ENCODE measurements at regions not wholly inside any gene's neighbourhood (a gene's known extent, or its start where the extent isn't known, plus 50 kb on each side); places are given as distances from the start of the nearest gene placed in this dataset.
"Not testable (repeated sequence)": the region's sequence is repeated elsewhere in the genome, so short reads cannot be mapped to it uniquely, and the experiment has no call there.

DNA sequence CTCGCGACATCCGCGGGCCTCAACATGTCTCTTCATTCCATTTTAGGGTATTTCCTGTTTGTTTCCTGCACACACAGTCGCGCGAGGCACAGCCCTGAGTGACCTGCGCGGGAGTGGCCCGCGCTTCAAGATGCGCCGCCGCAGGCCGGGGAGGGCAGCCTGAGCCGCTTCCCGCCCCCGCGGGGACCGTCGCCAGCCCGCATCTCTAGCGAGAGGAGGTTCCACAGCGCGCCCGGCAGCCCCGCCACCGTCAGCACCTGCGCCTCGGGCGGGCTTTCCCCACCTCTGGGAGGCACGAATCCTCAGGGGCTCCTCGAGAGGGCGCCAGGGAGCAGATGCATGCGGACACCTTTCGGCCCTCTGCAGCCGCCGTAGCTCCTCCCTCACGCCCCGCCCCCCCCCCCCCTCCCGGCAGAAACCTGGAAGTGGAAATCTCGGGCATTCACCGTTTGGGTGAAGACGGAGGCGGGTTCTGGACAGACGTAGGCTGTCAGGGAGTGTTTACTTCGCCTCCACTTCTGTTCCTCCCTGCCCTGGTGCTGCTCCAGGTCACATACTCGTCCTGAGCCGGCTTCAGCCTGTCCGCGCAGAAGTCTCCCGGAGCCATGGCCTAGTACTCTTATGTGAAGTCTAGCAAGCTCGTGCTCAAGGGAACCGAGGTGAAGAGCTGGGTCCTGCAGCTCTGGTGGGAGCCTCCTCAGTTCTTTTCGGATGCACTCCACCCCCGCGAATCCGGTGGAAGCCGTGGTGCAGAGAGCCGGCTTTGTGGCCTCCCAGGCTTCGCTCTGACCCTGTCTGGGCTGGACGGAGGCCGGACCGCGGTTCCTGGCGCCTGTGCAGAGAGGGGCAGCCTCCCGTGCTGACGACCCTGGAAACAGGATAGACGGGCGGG lies 880.5 kb upstream of the DEFB115 start:
- Mint-ChIP-seq H3K27me3 (no peaks in the 10 kb centered on the region), H3K4me1 (ENCODE audit: low read depth) (no peaks in the 10 kb centered on the region), H3K9me3 (ENCODE audit: low read depth) (peaks cover 42% of the 10 kb centered on the region), H3K36me3 (ENCODE audit: insufficient read depth) (no peaks in the 10 kb centered on the region), H3K4me3 (ENCODE audit: low read depth) (peak overlapping the region; percentile 71), H3K27ac (no peak overlapping the region)
- no peak for DNase-seq (ENCODE audit: low spot score, unreplicated experiment)
- TF ChIP-seq, protein P1, sequence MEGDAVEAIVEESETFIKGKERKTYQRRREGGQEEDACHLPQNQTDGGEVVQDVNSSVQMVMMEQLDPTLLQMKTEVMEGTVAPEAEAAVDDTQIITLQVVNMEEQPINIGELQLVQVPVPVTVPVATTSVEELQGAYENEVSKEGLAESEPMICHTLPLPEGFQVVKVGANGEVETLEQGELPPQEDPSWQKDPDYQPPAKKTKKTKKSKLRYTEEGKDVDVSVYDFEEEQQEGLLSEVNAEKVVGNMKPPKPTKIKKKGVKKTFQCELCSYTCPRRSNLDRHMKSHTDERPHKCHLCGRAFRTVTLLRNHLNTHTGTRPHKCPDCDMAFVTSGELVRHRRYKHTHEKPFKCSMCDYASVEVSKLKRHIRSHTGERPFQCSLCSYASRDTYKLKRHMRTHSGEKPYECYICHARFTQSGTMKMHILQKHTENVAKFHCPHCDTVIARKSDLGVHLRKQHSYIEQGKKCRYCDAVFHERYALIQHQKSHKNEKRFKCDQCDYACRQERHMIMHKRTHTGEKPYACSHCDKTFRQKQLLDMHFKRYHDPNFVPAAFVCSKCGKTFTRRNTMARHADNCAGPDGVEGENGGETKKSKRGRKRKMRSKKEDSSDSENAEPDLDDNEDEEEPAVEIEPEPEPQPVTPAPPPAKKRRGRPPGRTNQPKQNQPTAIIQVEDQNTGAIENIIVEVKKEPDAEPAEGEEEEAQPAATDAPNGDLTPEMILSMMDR (IDR thresholded peaks at IDR 0.05; ENCODE audit: unreplicated experiment), result no peak

DNA sequence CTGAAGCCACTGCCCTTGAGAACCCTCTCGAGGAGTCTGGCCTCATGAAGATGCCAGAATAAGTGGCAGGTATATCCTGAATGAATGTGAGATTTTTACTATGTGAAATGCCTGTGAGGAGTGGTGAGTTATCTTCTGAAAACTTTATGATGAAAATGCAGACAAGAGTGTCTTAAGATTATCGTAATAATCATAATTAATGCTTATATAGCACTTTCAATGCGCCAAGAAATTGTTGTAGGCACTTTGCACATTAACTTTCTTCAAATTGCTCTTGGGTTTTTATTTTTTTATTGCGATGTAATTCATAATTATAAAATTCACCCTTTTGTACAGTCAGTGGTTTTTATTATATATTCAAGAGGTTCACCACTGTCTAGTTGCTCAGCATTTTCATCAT lies 879.1 kb upstream of the DEFB115 start:
- DNase-seq (ENCODE audit: low spot score, unreplicated experiment); H3K4me3 Mint-ChIP-seq (ENCODE audit: low read depth); H3K27me3 Mint-ChIP-seq; H3K4me1 Mint-ChIP-seq (ENCODE audit: low read depth); H3K36me3 Mint-ChIP-seq (ENCODE audit: insufficient read depth); H3K27ac Mint-ChIP-seq: not testable (repeated sequence)
- peaks cover 41% of the 10 kb centered on the region for H3K9me3 Mint-ChIP-seq (ENCODE audit: low read depth)

DNA sequence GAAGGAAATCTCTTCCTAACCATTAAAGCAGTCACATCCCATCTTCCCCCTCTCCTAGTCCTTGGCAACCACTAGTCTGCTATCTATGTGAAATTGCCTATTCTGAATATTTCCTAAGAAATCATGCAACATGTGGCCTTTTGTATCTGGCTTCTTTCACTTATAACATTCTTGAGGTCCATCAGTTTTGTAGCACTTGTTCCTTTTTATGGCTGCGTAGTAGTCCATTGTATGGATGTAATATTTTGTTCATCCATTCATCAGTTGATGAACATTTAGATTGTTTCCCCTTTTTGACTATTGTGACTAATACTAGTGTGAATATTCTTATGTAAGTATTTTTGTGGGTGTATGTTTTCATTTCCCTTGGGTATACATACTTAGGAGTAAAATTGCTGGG lies 878.7 kb upstream of the DEFB115 start:
- not testable (repeated sequence) for H3K27me3 Mint-ChIP-seq; DNase-seq (ENCODE audit: low spot score, unreplicated experiment); H3K4me3 Mint-ChIP-seq (ENCODE audit: low read depth); H3K36me3 Mint-ChIP-seq (ENCODE audit: insufficient read depth); H3K27ac Mint-ChIP-seq; H3K4me1 Mint-ChIP-seq (ENCODE audit: low read depth)
- peaks cover 38% of the 10 kb centered on the region for H3K9me3 Mint-ChIP-seq (ENCODE audit: low read depth)

DNA sequence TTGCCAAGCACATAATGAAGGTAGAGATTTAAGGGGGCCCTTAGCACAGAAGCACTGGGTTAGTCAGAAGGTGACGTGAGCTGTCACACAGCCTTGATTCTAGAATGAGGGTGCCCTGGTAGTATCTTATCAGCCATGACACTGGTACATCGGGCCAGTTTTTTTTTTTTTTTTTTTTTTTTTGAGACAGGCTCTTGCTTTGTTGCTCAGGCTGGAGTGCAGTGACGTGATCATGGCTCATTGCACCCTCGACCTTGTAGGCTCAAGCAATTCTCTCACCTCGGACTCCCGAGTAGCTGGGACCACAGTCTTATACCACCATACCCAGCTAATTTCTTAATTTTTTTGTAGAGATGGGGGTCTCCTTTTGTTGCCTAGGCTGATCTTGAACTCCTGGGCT lies 872.6 kb upstream of the DEFB115 start:
- H3K36me3 Mint-ChIP-seq (ENCODE audit: insufficient read depth); H3K27ac Mint-ChIP-seq; H3K4me1 Mint-ChIP-seq (ENCODE audit: low read depth); DNase-seq (ENCODE audit: low spot score, unreplicated experiment); H3K27me3 Mint-ChIP-seq; H3K4me3 Mint-ChIP-seq (ENCODE audit: low read depth): not testable (repeated sequence)
- peaks cover 29% of the 10 kb centered on the region for H3K9me3 Mint-ChIP-seq (ENCODE audit: low read depth)

DNA sequence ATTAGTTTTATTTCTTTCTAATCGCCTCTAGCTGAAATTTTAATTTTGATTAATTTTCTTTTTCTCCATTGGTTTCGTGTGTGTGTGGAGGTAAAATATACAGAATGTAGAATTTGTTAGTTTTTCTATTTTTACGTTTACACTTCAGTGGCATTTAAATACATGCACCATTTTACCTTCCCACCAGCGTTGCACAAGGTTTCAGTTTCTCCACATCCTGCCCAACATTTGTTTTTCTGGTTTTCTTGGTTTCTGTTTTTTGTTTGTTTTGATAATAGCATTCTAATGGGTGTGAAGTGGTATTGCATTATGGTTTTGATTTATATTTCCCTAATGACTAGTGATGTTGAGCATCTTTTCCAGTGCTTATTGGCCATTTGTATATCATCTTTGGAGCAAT lies 871.4 kb upstream of the DEFB115 start:
- H3K9me3 Mint-ChIP-seq (ENCODE audit: low read depth), result peaks cover 27% of the 10 kb centered on the region
- H3K36me3 Mint-ChIP-seq (ENCODE audit: insufficient read depth), result not testable (repeated sequence)

DNA sequence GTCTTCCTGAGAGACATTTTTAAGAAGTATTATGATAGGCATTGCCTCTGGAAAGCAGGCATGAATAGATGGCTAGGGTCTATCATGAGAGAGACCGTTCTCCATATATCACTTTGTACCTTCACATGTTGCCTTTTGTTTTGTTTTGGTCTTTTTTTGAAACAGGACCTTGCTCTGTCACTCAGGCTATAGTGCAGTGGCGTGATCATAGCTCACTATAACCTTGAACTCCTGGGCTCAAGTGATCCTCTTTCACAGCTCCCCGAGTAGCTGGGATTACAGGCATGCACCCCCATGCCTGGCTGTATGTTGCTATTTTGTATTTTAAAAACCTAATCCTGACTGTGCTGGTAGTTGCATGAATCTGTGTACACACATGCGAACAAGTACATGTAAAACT lies 869.6 kb upstream of the DEFB115 start:
- peaks cover 19% of the 10 kb centered on the region for H3K9me3 Mint-ChIP-seq (ENCODE audit: low read depth)
- DNase-seq (ENCODE audit: low spot score, unreplicated experiment); H3K4me3 Mint-ChIP-seq (ENCODE audit: low read depth); H3K27me3 Mint-ChIP-seq; H3K27ac Mint-ChIP-seq; H3K4me1 Mint-ChIP-seq (ENCODE audit: low read depth); H3K36me3 Mint-ChIP-seq (ENCODE audit: insufficient read depth): not testable (repeated sequence)

More for the DNA sequence above, 871.4 kb upstream of the DEFB115 start:
- DNase-seq (ENCODE audit: low spot score, unreplicated experiment); H3K4me3 Mint-ChIP-seq (ENCODE audit: low read depth); H3K27ac Mint-ChIP-seq; H3K4me1 Mint-ChIP-seq (ENCODE audit: low read depth); H3K27me3 Mint-ChIP-seq: not testable (repeated sequence)

DNA sequence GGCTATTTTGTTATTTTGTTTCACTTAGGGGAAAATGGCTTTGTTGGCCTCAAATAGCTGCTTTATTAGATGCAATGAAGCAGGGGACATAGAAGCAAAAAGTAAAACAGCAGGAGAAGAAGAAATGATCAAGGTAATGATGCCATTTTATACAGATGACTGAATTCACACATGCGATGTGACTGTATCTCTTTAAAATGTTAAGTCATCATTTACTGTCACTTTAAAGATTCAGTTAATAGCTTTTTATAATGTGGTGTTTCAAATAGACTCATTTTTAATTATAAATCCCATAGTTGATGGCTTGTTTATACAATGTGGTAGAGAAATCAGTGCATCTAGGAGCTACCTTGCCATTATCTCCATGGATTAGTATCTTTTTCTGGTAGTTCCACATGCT lies 863.9 kb upstream of the DEFB115 start:
- not testable (repeated sequence) for H3K27me3 Mint-ChIP-seq; H3K36me3 Mint-ChIP-seq (ENCODE audit: insufficient read depth); DNase-seq (ENCODE audit: low spot score, unreplicated experiment); H3K4me1 Mint-ChIP-seq (ENCODE audit: low read depth); H3K4me3 Mint-ChIP-seq (ENCODE audit: low read depth); H3K9me3 Mint-ChIP-seq (ENCODE audit: low read depth); H3K27ac Mint-ChIP-seq

DNA sequence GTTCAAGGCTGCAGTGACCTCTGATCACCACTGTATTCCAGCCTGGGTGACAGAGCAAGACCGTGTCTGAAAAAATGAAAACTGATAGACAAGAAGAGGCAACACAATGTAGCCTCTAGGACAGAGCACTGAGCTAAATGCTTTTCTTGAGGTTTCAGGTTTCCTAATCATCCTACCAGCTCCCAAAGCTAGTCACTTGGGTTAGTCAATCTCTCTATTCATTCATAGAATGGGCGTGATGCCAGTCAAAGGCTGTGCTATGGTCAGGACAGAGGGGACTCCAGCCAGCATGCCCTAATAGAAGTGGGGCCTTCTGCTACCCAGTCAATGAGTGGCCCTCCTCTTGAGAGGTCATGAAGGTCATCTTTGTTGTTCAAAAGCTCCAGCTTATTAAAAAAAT lies 860.4 kb upstream of the DEFB115 start:
- H3K9me3 Mint-ChIP-seq (ENCODE audit: low read depth), result peaks cover 21% of the 10 kb centered on the region
- H3K4me3 Mint-ChIP-seq (ENCODE audit: low read depth); H3K4me1 Mint-ChIP-seq (ENCODE audit: low read depth); DNase-seq (ENCODE audit: low spot score, unreplicated experiment); H3K36me3 Mint-ChIP-seq (ENCODE audit: insufficient read depth); H3K27me3 Mint-ChIP-seq; H3K27ac Mint-ChIP-seq: not testable (repeated sequence)

DNA sequence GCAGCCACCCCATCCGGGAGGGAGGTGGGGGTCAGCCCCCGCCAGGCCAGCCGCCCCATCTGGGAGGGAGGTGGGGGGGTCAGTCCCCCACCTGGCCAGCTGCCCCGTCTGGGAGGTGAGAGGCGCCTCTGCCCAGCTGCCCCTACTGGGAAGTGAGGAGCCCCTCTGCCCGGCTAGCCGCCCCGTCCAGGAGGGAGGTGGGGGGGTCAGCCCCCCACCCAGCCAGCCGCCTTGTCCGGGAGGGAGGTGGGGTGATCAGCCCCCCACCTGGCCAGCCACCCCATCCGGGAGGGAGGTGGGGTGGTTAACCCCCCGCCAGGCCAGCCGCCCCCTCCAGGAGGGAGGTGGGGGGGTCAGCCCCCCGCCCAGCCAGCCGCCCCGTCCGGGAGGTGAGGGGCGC lies 852.4 kb upstream of the DEFB115 start:
- not testable (repeated sequence) for H3K4me1 Mint-ChIP-seq (ENCODE audit: low read depth); H3K4me3 Mint-ChIP-seq (ENCODE audit: low read depth); H3K27me3 Mint-ChIP-seq; H3K36me3 Mint-ChIP-seq (ENCODE audit: insufficient read depth); H3K27ac Mint-ChIP-seq; DNase-seq (ENCODE audit: low spot score, unreplicated experiment)
- peaks cover 32% of the 10 kb centered on the region for H3K9me3 Mint-ChIP-seq (ENCODE audit: low read depth)

DNA sequence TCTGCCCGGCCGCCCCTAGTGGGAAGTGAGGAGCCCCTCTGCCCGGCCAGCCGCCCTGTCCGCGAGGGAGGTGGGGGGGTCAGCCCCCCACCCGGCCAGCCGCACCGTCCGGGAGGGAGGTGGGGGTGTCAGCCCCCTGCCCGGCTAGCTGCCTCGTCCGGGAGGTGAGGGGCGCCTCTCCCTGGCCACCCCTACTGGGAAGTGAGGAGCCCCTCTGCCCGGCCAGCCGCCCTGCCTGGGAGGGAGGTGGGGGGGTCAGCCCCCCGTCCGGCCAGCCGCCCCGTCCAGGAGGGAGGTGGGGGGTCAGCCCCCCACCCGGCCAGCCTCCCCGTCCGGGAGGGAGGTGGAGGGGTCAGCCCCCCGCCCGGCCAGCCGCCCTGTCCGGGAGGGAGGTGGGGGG lies 851.9 kb upstream of the DEFB115 start:
- H3K27me3 Mint-ChIP-seq; H3K4me1 Mint-ChIP-seq (ENCODE audit: low read depth); H3K4me3 Mint-ChIP-seq (ENCODE audit: low read depth); DNase-seq (ENCODE audit: low spot score, unreplicated experiment); H3K27ac Mint-ChIP-seq; H3K36me3 Mint-ChIP-seq (ENCODE audit: insufficient read depth): not testable (repeated sequence)
- H3K9me3 Mint-ChIP-seq (ENCODE audit: low read depth), result peaks cover 31% of the 10 kb centered on the region

DNA sequence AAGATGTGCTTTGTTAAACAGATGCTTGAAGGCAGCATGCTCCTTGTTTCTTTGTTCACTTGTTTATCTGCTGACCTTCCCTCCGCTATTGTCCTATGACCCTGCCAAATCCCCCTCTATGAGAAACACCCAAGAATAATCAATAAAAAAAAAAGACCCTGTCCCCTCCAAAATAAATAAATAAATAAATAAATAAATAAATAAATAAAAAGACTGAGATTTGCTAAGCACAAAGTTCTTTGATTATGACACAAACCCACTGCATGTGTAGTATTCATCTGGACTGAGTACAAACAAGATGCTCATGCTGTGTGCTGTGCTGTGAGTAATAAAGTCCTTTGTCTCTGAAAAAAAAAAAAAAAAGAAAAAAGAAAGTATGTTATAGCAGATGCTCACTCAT lies 851.1 kb upstream of the DEFB115 start:
- H3K4me1 Mint-ChIP-seq (ENCODE audit: low read depth); H3K27ac Mint-ChIP-seq; DNase-seq (ENCODE audit: low spot score, unreplicated experiment); H3K27me3 Mint-ChIP-seq; H3K4me3 Mint-ChIP-seq (ENCODE audit: low read depth); H3K36me3 Mint-ChIP-seq (ENCODE audit: insufficient read depth): not testable (repeated sequence)
- peaks cover 26% of the 10 kb centered on the region for H3K9me3 Mint-ChIP-seq (ENCODE audit: low read depth)
